ENCODE measurements at regions not wholly inside any gene's neighbourhood (a gene's known extent, or its start where the extent isn't known, plus 50 kb on each side); places are given as distances from the start of the nearest gene placed in this dataset.

GRCh38 chr3:104004956-104005355 is 1361.8 kb upstream of the ALCAM start:
- TF ChIP-seq CTCF (IDR thresholded peaks at IDR 0.05) = no peak
- TF ChIP-seq POLR2A (IDR thresholded peaks at IDR 0.05) = no peak
